ENCODE measurements at regions not wholly inside any gene's neighbourhood (a gene's known extent, or its start where the extent isn't known, plus 50 kb on each side); places are given as distances from the start of the nearest gene placed in this dataset.
"Not testable (repeated sequence)": the region's sequence is repeated elsewhere in the genome, so short reads cannot be mapped to it uniquely, and the experiment has no call there.

DNA sequence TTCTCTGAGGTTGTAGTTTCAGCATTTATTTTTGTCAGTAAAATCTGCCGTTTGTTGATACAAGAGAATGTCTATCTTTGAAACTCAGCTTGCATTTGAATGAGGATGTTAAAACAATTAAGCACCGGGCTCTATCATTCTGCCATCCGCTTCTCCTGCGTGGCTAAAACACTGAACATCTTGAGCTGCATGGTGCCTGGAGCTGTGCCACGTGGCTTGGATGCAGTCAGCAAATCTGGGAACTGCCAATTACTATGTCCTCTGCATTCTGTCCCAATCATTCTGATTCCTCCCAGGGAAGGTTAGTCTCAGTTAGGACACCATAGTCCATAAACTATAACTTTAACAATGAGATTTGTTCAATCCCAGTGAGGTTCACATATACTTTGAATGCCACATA lies 598.4 kb downstream of the FBXO15 start:
- no peak for DNase-seq (ENCODE audit: low read depth)

- no peak for DNase-seq (ENCODE audit: low read depth)
Measured at GRCh38 chr18:73545472-73545871, 602.2 kb downstream of the FBXO15 start.

DNA sequence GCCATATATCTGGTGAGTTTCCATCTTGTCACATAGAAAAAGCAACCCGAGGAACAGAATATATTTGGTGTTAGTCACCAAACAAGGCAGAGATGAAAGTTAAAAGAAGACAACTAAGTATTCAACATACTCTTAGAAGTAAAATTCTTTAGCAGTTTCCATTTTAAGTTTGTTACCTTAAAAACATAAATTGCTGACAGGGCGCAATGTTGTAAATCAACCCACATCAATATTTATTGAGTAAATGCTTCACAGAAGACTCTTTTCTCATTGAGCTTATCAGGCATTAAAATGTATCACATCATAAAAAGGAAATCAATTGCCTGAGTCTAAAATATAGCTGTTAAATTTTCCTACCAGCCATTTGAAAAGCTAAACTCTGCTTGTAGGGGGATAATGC lies 603.0 kb downstream of the FBXO15 start:
- no peak for DNase-seq (ENCODE audit: low read depth)

- DNase-seq (ENCODE audit: low read depth), result no peak
Measured at GRCh38 chr18:73544032-73544431, 603.6 kb downstream of the FBXO15 start.

DNA sequence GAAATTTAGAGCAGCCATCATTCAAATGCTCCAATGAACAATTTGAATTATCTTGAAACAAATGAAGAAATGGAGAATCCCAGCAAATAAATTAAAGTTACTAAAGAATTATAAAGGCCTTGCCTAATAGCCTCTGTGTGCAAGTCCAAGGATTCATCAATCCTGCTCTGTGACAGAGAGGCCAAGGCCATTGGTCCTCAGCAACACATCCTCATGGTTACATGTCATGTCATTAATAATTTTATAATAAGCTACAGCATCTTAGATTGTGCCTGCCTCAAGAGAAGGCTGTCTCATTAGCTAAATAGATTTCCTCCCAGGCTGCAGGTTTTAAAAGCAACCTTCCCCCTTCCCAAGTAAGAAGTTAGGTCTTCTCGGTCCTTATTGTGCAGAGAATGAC lies 611.6 kb downstream of the FBXO15 start:
- no peak for DNase-seq (ENCODE audit: low read depth)

- DNase-seq (ENCODE audit: low read depth), result no peak
Measured at GRCh38 chr18:73535189-73535588, 612.4 kb downstream of the FBXO15 start.

DNA sequence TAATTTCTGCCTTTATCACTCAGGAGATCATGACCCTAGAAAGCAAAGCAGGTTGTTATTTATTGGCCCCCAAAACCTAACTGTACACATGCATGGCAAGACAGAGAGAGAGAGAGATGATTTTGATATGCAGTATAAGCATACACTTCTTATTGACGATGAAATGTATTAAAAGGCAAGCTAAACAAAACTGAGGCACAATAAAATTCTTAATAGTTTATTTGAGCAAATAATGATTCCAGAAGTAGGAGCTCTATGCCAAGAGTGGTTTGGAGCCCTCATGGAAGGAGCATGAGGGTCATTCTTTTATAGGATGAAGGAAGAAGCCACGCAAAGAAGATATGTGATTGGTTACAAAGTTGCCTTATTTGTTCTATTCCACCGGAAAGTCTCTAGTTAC lies 616.0 kb downstream of the FBXO15 start:
- DNase-seq (ENCODE audit: low read depth), result no peak

GRCh38 chr18:73528066-73528465 lies 619.6 kb downstream of the FBXO15 start:
- no peak for DNase-seq (ENCODE audit: low read depth)

- no peak for DNase-seq (ENCODE audit: low read depth)
Measured at GRCh38 chr18:73520229-73520628, 627.4 kb downstream of the FBXO15 start.

DNA sequence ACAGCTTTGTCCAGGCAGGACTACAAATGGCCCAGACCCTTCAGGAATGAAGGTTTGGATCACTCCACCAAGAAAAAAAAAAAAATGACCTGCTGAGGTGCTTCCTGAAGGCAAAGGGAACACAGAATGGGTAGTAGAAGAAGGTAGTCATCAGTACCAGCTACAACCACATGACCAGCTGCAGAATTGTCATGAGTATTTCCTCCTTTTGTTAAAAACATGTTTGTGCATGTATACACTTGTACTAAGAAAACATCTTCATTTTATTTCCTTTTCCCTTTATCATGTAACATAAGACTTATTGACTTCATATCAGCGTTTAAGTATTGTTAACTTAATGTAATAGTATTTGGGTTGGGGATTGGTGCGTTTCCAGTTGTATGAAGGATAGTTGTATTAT lies 631.6 kb downstream of the FBXO15 start:
- not testable (repeated sequence) for DNase-seq (ENCODE audit: low read depth)

DNA sequence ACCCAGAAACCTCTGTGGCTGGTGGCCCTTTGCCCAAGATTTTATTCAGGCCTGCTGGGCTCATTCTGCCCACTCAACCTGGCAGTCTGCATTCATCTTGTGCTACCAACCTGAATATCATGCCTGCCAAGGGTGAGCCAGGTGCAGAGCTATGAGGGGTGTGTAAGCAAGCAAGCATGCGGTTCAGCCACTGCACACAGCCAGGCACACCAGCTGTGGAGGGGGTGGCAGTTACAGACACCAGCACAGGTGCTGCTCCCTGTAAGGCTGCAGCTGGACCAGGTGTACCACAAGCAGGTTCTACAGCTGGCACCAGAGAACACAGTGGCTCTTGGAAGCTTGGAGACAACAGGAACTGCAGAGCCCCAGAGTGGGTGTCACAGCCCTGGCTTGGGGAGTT lies 633.2 kb downstream of the FBXO15 start:
- no peak for DNase-seq (ENCODE audit: low read depth)

DNA sequence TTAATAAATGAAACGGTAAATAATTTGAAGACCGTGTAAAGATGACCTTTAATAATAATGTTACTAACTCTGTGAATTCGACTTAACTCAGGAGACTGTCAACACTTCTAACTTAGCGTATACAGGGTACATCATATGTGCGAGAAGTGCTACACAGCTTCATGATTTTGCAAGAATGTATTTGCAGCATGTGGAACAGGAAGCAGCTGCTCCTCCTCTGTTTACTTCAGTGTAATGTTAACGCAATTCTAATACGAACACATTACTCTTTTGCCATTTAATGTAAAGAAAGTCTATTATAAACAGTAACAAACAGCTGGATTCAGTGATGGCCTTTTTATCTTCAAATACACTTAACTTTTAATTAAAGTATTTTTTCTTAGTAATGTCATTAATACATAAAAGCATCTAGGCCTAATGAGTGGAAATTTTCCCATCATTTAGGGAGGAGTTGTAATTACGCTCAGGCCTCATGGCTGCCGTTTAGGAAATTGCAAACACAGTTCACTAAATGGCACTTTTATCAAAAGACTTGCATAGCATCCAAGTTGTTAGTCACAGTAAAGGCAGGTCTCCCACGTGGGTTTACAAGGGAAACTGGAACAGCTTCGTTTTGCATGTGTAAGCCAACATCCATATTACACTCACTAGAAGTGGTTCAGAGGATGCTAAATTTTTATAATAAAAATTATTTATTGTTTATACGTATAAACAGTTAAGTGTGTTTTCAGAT lies 635.7 kb downstream of the FBXO15 start:
- DNase-seq (ENCODE audit: low read depth), result no peak

- DNase-seq (ENCODE audit: low read depth), result no peak
Measured at GRCh38 chr18:73509460-73509859, 638.2 kb downstream of the FBXO15 start.

- DNase-seq (ENCODE audit: low read depth), result no peak
Measured at GRCh38 chr18:73503326-73503725, 635.5 kb upstream of the NETO1 start.

DNA sequence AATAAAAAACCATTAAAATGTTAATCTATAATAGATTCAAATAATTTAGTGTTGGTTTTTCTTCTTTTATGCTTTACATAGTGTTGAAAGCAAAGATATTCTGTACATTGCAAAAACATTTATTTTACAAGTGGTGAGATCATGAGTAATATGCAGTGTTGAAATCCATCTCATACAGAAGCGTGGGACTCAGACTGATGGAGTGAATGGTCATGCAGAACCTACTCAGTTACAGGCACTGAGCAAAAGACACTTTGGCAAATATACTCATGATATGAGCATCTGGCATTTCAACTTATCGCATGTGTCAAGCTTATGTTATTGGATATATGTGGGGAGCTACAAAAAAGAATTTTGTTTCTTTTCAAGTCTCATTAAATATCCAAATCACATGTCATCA lies 620.2 kb upstream of the NETO1 start:
- no peak for DNase-seq (ENCODE audit: low read depth)

DNA sequence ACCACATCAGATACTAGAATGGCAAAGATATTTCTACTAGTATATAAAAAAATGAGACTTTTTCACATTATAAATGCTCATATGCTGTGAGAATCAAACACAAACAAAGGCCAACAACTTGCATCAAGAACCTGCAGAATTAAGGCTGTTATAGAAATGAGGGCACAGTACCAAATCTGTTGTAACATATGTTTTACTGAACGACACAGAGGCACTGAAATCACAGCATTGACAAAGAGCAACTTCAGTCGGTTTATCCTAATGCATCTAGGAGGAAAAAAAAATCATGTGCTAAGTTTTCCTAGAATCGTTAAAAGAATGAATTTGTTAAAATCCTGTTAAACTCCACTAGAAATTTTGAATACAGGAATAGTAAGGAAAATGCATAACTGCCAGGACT lies 617.4 kb upstream of the NETO1 start:
- DNase-seq (ENCODE audit: low read depth), result no peak

DNA sequence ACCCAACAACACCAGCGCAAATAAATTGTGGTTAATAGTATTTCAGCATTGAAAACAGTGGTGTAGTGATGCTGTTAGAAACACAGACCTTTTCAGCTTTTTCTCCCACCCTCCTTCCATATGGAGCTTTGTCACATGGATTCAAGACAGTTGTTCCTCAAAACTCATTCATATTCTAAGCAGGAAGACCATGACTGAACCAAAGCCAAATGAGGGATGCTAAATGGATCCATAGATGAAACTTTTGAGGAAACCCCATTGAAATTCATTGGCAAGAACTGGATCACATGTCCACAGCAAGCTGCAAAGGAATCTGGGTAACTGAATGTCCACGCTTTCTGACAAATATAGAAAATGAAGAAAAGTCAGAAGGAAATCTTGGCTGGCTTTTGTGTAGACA lies 615.1 kb upstream of the NETO1 start:
- DNase-seq (ENCODE audit: low read depth), result no peak

- no peak for DNase-seq (ENCODE audit: low read depth)
Measured at GRCh38 chr18:73479477-73479876, 611.7 kb upstream of the NETO1 start.

- no peak for DNase-seq (ENCODE audit: low read depth)
Measured at GRCh38 chr18:73478191-73478590, 610.4 kb upstream of the NETO1 start.

DNA sequence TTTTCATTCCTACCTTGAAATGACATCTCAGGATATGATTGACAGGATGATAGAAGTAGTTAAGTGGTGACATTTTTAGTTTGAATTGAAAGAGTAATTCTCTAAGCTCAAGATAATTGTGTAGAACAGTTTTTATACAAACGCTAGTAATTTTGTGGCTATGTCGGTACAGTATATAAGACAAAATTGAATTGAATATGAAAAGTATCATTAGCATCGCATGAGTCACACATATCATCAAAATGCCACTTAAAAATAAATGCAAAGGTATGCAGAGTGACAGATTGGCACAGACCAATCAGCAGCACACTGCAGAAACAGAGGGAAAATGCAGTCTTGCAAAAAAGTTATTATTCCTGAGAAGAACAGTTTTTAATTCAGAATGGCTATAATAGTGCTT lies 608.2 kb upstream of the NETO1 start:
- DNase-seq (ENCODE audit: low read depth), result no peak

DNA sequence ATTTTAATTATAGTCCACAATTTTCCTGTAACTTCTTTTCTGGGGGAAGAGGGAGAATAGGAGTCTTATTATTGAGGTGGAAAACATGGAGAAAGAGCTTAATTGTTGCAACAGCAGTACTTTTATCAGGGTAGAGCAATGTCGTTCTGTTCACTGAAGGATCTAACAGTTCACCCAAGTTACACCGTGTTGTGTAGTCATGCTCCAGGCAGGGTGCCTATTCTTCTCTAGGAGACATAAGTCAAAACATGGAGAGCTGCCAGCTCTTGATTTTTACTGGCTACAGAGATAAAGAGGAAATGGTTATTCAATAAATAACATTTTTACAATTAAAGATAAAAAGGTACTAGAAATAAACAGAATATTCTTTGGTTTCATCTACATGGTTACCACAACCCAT lies 594.3 kb upstream of the NETO1 start:
- no peak for DNase-seq (ENCODE audit: low read depth)

DNA sequence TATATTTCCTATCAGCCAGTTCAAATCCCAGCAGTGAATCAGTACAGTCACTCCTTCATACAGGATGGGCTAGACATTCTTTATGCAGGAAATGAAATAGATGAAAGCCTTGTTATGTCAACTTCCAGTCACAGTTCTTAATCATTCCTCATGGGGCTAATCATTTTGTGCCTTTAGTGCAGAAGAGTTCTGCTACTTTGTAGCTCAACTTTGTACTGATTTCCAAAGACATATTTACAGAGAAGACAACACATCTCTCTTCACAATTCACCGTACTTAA lies 593.9 kb upstream of the NETO1 start:
- no peak for DNase-seq (ENCODE audit: low read depth)

- DNase-seq (ENCODE audit: low read depth), result no peak
Measured at GRCh38 chr18:73461038-73461779, 593.4 kb upstream of the NETO1 start.

Measured in LHCN-M2 (cell line).